SIG-M5 treated with dmso at 0.1 percent for 504 hours (cell line): ENCODE measurements at regions not wholly inside any gene's neighbourhood (a gene's known extent, or its start where the extent isn't known, plus 50 kb on each side); places are given as distances from the start of the nearest gene placed in this dataset.
"Not testable (repeated sequence)": the region's sequence is repeated elsewhere in the genome, so short reads cannot be mapped to it uniquely, and the experiment has no call there.

ENCODE experiments used
- DNase-seq: peaks from one replicate; lab custom pipeline; 2025; ENCODE audit not compliant: unreplicated experiment; lab: John Stamatoyannopoulos, UW

DNA sequence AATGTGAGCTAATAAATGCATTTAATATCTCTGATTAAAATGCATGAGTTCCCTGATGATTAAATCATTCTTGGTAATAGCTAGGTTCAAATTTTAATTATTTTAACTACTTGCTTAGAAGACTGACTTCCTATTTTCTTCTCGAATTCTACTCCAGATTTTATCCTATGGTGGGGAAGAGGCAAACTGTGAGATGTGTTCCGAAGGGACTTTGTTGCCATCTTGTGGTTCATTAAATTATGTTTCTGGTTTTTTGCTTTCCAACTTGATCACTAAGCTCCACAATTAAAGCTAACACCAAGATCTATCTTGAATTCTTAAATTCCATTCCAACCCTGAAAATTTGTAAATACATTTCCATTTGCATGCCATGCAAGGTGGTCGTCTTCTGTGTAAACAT, 538.4 kb upstream of the PCDH20 start:
- peak; percentile 65 for DNase-seq

DNA sequence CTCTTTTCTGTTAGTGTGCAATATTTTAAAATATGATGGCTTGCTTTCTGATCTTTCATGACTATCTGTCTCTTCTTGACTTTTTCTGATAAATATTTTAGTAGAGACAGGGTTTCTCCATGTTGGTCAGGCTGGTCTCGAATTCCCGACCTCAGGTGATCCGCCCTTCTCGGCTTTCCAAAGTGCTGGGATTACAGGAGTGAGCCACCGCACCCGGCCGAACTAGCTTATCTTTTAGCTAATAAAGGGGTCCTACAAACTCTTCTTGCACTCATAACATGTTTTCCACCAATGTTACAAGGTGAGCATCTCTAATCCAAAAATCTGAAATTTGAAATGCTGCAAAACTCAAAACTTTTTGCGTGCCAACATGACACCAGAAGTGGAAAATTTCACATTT, 535.2 kb upstream of the PCDH20 start:
- DNase-seq = no peak

GRCh38 chr13:61944329-61944929, 528.8 kb upstream of the PCDH20 start:
- DNase-seq = no peak

- no peak for DNase-seq
Observed at GRCh38 chr13:61935710-61936109, 520.1 kb upstream of the PCDH20 start.

DNA sequence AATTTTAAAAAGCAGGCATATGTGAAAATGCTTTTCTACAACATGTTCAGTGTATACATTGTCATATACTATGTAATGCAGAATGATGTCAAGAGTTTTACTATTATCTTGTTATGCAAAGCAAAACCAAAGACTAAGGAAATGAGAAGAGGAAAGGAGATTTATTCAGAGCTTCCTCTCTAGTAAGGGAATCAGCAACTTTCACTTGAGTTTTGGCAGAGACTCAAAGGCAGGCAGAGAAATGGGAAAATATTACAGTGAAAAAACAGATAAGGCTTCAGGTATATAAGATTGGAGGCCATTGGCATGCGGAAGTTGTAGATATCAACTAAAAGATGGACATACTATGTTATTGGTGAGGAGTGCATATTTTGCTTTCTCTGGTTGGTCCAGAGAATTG, 512.0 kb upstream of the PCDH20 start:
- DNase-seq = no peak

GRCh38 chr13:61918841-61919240, 503.2 kb upstream of the PCDH20 start:
- no peak for DNase-seq

GRCh38 chr13:61916483-61916882, 500.8 kb upstream of the PCDH20 start:
- no peak for DNase-seq

GRCh38 chr13:61913183-61913582, 497.5 kb upstream of the PCDH20 start:
- DNase-seq = no peak

DNA sequence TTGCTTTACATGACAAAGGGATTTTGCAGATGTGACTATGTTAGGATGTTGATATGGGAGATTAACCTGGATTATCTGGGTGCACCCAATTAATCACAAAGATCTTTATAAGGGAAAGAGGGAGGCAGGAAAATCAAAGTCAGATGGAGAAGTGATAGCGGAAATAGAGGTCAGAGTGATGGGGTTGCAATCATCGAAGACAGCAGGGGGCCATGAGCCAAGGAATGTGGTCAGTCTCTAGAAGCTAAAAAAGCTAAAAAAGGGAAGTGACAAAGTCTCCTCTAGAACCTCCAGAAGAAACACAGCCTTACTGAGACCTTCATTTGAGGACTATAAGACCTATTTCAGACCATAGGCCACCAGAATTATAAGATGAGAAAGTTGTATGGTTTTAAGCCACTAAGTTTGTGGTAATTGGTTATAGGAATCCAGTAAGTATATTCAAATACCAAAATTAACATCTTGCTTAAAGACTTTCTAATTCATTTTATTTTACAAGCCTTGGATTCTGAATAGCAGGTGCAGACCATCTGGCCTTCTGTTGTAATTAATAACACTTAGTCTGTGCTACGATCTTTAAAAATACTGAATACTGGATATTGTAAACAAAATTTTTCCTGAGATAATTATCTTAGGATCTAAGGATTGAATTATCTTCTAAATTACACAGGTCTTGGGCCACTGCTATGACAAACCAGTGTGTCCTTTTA, 493.4 kb upstream of the PCDH20 start:
- peak; percentile 48 for DNase-seq

DNA sequence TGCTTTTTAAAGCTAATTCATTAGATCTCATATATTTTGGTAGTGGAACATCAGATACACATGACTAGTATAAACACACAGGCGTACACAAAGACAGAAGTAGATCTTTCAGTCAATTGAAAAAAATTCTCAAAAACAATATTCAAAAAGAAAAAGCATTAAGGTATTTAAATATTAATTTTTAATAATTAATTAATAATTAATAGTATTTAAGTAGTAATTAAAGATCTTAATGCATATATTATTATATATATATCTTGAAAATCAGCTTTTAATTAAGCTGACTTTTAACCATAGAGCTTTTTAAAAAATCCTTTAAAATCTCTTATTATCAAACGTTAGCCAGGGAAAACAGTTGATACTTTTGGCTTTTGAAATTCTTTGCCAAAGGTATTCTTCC, 489.4 kb upstream of the PCDH20 start:
- no peak for DNase-seq

- DNase-seq = no peak
Observed at GRCh38 chr13:61901946-61902541, 486.4 kb upstream of the PCDH20 start.

DNA sequence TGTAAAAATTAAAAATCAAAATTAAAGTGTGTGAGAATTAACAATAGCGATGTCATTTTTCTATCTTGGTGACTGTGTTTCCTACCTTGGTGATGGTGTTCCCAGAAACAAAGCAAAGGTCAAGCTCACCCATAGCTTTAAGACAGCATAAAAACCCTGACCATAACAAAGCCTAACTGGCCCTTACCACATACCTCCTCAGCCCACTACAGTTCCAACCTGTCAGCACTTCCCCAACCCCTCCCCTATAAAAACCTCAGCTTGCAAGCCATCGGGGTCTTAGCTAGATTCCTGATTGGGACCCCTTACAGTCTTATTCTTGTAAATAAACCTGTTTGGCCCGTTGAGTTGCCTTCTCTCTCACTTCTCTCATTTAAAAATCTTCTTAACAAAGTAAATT, 484.4 kb upstream of the PCDH20 start:
- no peak for DNase-seq

DNA sequence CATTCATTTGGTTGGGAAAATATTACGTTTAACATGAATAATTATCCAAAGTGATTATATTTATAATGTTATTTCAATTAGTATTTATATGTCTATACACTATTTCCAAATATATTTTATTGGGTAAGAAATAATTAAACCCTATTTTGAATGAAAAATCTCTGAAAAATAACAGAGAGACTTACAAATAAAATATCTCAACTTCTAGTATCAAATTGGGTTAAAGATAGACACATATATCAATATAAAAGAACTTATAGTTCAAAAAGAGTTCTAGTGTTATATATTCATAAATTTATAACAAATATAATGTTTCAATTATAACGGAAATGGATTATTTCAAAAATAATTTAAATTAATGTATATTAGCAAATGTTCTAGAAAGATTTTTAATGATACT, 482.6 kb upstream of the PCDH20 start:
- no peak for DNase-seq

DNA sequence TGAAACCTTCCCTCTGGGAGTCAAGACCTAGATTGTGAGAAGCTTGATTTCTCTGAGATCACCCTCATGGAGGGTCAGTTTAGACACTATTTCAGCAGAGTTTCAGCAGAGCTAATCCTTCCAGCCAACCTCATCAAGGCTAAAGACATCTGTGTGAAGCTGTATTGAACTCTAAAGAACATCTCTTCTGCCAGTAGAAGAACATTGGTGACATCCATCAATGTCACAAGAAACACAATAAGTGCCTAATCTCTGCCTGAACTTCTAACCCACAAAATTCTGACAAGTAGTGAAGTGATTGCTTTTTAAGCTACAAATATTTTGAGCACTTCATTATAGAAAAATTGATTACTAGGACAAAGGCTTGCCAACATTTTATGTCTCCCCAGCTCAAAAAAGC, 475.8 kb upstream of the PCDH20 start:
- DNase-seq = no peak

DNA sequence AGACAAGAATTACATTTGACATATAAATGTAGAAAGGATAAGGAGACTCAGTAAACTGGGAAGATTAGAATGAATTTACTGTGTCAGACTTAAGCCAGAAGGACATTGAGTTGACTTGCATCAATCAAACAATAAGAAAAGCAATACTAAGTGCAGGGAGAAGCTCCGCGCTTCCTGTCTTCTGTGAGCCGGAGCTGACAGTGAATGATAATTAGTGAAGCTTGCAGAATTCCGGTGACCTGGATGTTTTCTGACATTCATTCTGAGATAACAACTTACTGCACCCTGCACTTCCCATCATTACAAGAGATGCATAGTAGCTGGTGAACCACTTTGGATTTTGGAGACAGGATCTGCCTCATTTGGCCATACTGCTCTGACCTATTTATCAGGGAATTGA, 469.2 kb upstream of the PCDH20 start:
- DNase-seq = no peak

DNA sequence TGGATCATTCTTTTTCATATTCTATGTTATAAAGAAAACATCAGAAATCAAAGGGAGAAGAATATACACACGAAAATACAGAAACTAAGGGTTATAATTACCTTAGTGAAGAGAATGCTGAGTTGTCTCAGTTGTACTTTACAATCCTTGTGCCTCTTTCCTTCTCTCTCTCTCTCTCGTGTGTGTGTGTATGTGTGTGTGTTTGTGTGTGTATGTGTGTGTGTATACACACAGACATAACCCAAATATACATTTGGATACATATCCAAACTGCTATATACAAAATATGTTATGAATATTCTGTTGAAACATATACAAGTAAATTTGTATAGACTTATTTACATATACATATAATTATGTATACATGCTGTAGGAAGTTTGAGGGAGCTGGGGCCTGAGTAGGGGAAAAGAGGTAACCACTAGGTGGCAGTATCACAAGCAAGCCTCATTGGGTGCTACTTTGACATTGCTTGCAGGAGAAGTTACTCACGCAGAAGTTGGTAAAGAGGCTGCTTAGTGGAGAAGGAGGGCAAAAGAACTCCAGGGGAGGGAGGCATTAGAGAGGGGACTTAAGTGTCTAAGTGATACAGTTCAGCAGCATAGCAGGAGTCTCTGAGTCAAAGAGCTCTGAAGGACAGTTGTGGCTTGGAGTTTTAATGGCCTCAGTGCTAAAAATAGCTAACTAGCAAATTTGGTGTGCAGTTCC, 465.1 kb upstream of the PCDH20 start:
- DNase-seq = peak; percentile 18

GRCh38 chr13:61878565-61878964, 462.9 kb upstream of the PCDH20 start:
- DNase-seq = not testable (repeated sequence)

GRCh38 chr13:61874970-61875579, 459.4 kb upstream of the PCDH20 start:
- no peak for DNase-seq

DNA sequence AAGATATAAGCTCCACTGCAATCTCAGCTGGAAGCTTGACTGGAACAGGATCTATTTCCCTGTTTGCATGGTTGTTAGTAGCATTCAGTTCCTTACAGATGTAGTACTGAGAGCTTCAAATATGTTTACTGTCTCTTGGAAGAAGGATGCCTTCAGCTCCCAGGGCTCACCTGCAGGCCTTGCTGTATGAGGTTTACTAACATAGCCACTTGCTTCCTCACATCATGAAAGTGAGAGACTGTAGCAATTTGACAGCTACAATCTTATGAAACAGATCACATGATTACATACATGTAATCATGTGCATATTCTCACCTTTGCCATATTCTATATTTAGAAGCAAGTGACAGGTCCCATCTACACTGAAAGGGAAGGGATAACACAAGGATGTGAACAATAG, 458.1 kb upstream of the PCDH20 start:
- no peak for DNase-seq

- DNase-seq = no peak
Observed at GRCh38 chr13:61857198-61857597, 441.5 kb upstream of the PCDH20 start.

GRCh38 chr13:61852116-61852619, 436.5 kb upstream of the PCDH20 start:
- no peak for DNase-seq
